Endothelial cell of umbilical vein (primary cell): ENCODE measurements at regions not wholly inside any gene's neighbourhood (a gene's known extent, or its start where the extent isn't known, plus 50 kb on each side); places are given as distances from the start of the nearest gene placed in this dataset.

ENCODE experiments used
- BruUV-seq: library from RNA; stranded (reverse); fragments of 400-500 nt; replicated peaks from 2 replicates; lab custom pipeline; 2021; lab: Mats Ljungman, UMichigan
- CTCF ChIA-PET: fragments of 300-600, 350-600 bp; sonication (Branson Sonifier 250); formaldehyde crosslinking; loops from one replicate; lab custom pipeline; 2021; ENCODE audit warnings: antibody characterized with exemption, inconsistent platforms; lab: Charles Lee
- POLR2A ChIA-PET: fragments of 300-600, 350-600 bp; sonication (Branson Sonifier 250); formaldehyde crosslinking; loops from one replicate; lab custom pipeline; 2021; ENCODE audit warnings: antibody characterized with exemption, inconsistent platforms; lab: Charles Lee
- DNase-seq: peaks from one replicate; pipeline ENCODE4 v3.0.0-alpha.2; 2011; ENCODE audit warnings: low read depth, low spot score
- FAIRE-seq: peaks from 2 replicates; lab custom pipeline; 2011; peaks lifted over from hg19 to GRCh38; lab: Jason Lieb, UNC
- H2AFZ ChIP-seq: 2 replicates; pipeline ENCODE4 v1.6.0; 2012; ENCODE audit warnings: low read depth, low read length, control low read depth, inconsistent platforms
- H3K27ac ChIP-seq: 2 replicates; pipeline ENCODE4 v1.5.1; 2011; ENCODE audit warnings: low read depth, mild to moderate bottlenecking, control low read depth, low read length, moderate library complexity; ENCODE audit not compliant: insufficient read depth
- H3K27me3 ChIP-seq, 2 experiments: 2 replicates each; pipeline versions ENCODE4 v1.6.0 to v1.6.1; 2011; ENCODE audit warnings: low read length in 2 of 2, mixed read lengths in 1 of 2; ENCODE audit not compliant: control insufficient read depth in 2 of 2, insufficient read depth in 2 of 2
- H3K36me3 ChIP-seq, 2 experiments: 2 replicates in 1 of 2; 3 replicates in 1 of 2; pipeline ENCODE4 v1.5.1; 2011; ENCODE audit warnings: low read length in 2 of 2, mild to moderate bottlenecking in 1 of 2, moderate library complexity in 1 of 2; ENCODE audit not compliant: control insufficient read depth in 2 of 2, insufficient read depth in 2 of 2; ENCODE audit errors: extremely low read depth in 1 of 2
- H3K4me1 ChIP-seq: 3 replicates; pipeline ENCODE4 v1.5.1; 2011; ENCODE audit warnings: mild to moderate bottlenecking, low read length; ENCODE audit not compliant: control insufficient read depth, insufficient read depth; ENCODE audit errors: extremely low read depth
- H3K4me2 ChIP-seq: 2 replicates; pipeline ENCODE4 v1.6.1; 2011; ENCODE audit warnings: low read length, control low read depth, mixed read lengths; ENCODE audit not compliant: insufficient read depth
- H3K4me3 ChIP-seq, 3 experiments: fragments of 200-600 bp in 1 of 3; sonication (generic), shearing (Covaris generic) in 1 of 3; replicated peaks in 1 of 3; 2 replicates each; pipeline ENCODE4 v1.5.1; 2011 to 2016; ENCODE audit warnings: control low read depth in 3 of 3, low read length in 3 of 3, mild to moderate bottlenecking in 2 of 3, inconsistent platforms in 1 of 3, low read depth in 1 of 3, moderate library complexity in 1 of 3; ENCODE audit not compliant: insufficient read depth in 1 of 3
- H3K79me2 ChIP-seq: 2 replicates; pipeline ENCODE4 v1.6.0; 2012; ENCODE audit warnings: low read length, inconsistent platforms; ENCODE audit not compliant: control insufficient read depth, insufficient read depth
- H3K9ac ChIP-seq: replicated peaks from 2 replicates; pipeline ENCODE3; 2011; ENCODE audit warnings: low read length, control low read depth; ENCODE audit not compliant: insufficient read depth; ENCODE audit errors: extremely low read depth
- H3K9me1 ChIP-seq: replicated peaks from 3 replicates; pipeline ENCODE4 v1.6.0; 2011; ENCODE audit warnings: mild to moderate bottlenecking, low read length; ENCODE audit not compliant: control insufficient read depth, insufficient read depth; ENCODE audit errors: extremely low read depth
- H3K9me3 ChIP-seq: replicated peaks from 2 replicates; pipeline ENCODE4 v1.5.1; 2012; ENCODE audit warnings: low read length, inconsistent platforms; ENCODE audit not compliant: control insufficient read depth, insufficient read depth
- H4K20me1 ChIP-seq: replicated peaks from 2 replicates; pipeline ENCODE3; 2011; ENCODE audit warnings: mild to moderate bottlenecking, low read length; ENCODE audit not compliant: control insufficient read depth, insufficient read depth; ENCODE audit errors: extremely low read depth
- EZH2 ChIP-seq: IDR thresholded peaks from 2 replicates; pipeline ENCODE4 v1.6.1; 2012; ENCODE audit warnings: borderline replicate concordance, low read depth, mild to moderate bottlenecking, moderate library complexity, low read length, inconsistent platforms; ENCODE audit not compliant: severe bottlenecking
- FOS ChIP-seq: IDR thresholded peaks from 2 replicates; pipeline ENCODE4 v1.6.1; 2011; ENCODE audit warnings: mild to moderate bottlenecking, low read length, moderate library complexity, borderline replicate concordance; ENCODE audit not compliant: insufficient read depth
- GATA2 ChIP-seq: IDR thresholded peaks from 2 replicates; pipeline ENCODE4 v1.7.0; 2011; ENCODE audit warnings: low read depth, mild to moderate bottlenecking, moderate library complexity, mixed read lengths, low read length; ENCODE audit not compliant: insufficient read length, insufficient read depth
- JUN ChIP-seq: IDR thresholded peaks from 2 replicates; pipeline ENCODE4 v1.6.1; 2011; ENCODE audit warnings: borderline replicate concordance, low read depth; ENCODE audit not compliant: insufficient read length, insufficient read depth
- MAX ChIP-seq: IDR thresholded peaks from 2 replicates; pipeline ENCODE4 v1.6.1; 2011; ENCODE audit not compliant: insufficient read depth, insufficient read length
- MYC ChIP-seq: IDR thresholded peaks from one replicate; pipeline ENCODE4 v1.6.1; 2011; ENCODE audit warnings: mild to moderate bottlenecking, low read depth, low read length
- POLR2A ChIP-seq: IDR thresholded peaks from 2 replicates; pipeline ENCODE4 v1.6.1; 2012; ENCODE audit warnings: low read depth, mild to moderate bottlenecking, control low read depth, low read length
- POLR2AphosphoS5 ChIP-seq: IDR thresholded peaks from 2 replicates; pipeline ENCODE4 v1.6.1; 2012; ENCODE audit warnings: low read depth, mild to moderate bottlenecking, control low read depth, low read length, moderate library complexity; ENCODE audit not compliant: insufficient read depth
- dilution Hi-C: fragments of 300-500 bp; cut with MboI; formaldehyde crosslinking; loops from one replicate; pipeline ENCODE4 v1.15.0; 2019; ENCODE audit warnings: low sequenced_read_pairs; ENCODE audit not compliant: extremely low pct_ligation_motif_present
- intact Hi-C: fragments of 100-400 bp; cut with micrococcal nuclease; formaldehyde crosslinking; loops from one replicate; pipeline ENCODE4 v1.10.0; 2022
- TF ChIP-seq, protein P1 (sequence below), 2 donors: IDR thresholded peaks; 1 replicate in 1 of 2; 2 replicates in 1 of 2; pipeline ENCODE4 v1.5.1; 2011; ENCODE audit warnings: low read length in 2 of 2, mild to moderate bottlenecking in 2 of 2, moderate library complexity in 2 of 2, control low read depth in 1 of 2, inconsistent platforms in 1 of 2, low read depth in 1 of 2; ENCODE audit not compliant: insufficient read depth in 1 of 2; ENCODE audit errors: extremely low read depth in 1 of 2

DNA sequence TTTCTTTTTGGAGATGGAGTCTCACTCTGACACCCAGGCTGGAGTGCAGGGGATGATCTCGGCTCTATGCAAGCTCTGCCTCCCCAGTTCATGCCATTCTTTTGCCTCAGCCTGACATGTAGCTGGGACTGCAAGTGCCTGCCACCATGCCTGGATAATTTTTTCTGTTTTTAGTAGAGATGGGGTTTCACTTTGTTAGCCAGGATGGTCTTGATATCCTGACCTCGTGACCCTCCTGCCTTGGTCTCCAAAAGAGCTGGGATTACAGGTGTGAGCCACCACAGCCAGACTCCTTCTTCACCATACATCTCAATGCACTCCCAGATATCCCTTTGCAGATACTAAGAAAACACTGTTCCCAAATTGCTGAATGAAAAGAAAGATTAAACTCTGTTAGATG lies 224.3 kb downstream of the OR4A5 start:
- H3K27me3 ChIP-seq: no peaks in the 10 kb centered on the region
- no TSS peak for BruUV-seq
- no peak for TF ChIP-seq POLR2AphosphoS5
- no peak for TF ChIP-seq MYC
- TF ChIP-seq GATA2: no peak
- TF ChIP-seq MAX: no peak
- TF ChIP-seq FOS: no peak
- TF ChIP-seq, protein P1, sequence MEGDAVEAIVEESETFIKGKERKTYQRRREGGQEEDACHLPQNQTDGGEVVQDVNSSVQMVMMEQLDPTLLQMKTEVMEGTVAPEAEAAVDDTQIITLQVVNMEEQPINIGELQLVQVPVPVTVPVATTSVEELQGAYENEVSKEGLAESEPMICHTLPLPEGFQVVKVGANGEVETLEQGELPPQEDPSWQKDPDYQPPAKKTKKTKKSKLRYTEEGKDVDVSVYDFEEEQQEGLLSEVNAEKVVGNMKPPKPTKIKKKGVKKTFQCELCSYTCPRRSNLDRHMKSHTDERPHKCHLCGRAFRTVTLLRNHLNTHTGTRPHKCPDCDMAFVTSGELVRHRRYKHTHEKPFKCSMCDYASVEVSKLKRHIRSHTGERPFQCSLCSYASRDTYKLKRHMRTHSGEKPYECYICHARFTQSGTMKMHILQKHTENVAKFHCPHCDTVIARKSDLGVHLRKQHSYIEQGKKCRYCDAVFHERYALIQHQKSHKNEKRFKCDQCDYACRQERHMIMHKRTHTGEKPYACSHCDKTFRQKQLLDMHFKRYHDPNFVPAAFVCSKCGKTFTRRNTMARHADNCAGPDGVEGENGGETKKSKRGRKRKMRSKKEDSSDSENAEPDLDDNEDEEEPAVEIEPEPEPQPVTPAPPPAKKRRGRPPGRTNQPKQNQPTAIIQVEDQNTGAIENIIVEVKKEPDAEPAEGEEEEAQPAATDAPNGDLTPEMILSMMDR (IDR thresholded peaks at IDR 0.05; ENCODE audit: extremely low read depth in 1 of 2, insufficient read depth in 1 of 2, low read depth in 1 of 2, low read length in 2 of 2): no peak
- TF ChIP-seq EZH2: no peak
- no peak for TF ChIP-seq JUN
- TF ChIP-seq POLR2A: no peak
- H3K4me3 ChIP-seq: no peak overlapping the region
- H4K20me1 ChIP-seq: no peaks in the 10 kb centered on the region
- H3K4me2 ChIP-seq: no peak overlapping the region
- intact Hi-C loops (no loop called here), dilution Hi-C loops (no loop called here)
- no peak overlapping the region for H2AFZ ChIP-seq
- H3K27ac ChIP-seq: no peak overlapping the region
- no peak overlapping the region for H3K9ac ChIP-seq
- CTCF ChIA-PET: interaction anchor here (1.5 kb wide), 1 partner anchor 9 kb away, joined by 4 read pairs; no protein-coding TSS in a partner anchor
- H3K9me3 ChIP-seq: no peaks in the 10 kb centered on the region
- no peaks in the 10 kb centered on the region for H3K9me1 ChIP-seq
- no peaks in the 10 kb centered on the region for H3K36me3 ChIP-seq
- H3K4me1 ChIP-seq: no peaks in the 10 kb centered on the region
- no peaks in the 10 kb centered on the region for H3K79me2 ChIP-seq
- FAIRE-seq (no peak), DNase-seq (no peak)
- POLR2A ChIA-PET: no interaction called here
